Sigmoid colon (tissue), 4 donors: ENCODE measurements at regions not wholly inside any gene's neighbourhood (a gene's known extent, or its start where the extent isn't known, plus 50 kb on each side); places are given as distances from the start of the nearest gene placed in this dataset.

Experiments used
- EP300 ChIP-seq, 4 donors: sonication (generic); formaldehyde crosslinking; IDR thresholded peaks; one replicate each; pipeline ENCODE4 v1.6.1; 2017; ENCODE audit warnings: antibody characterized with exemption in 4 of 4
- POLR2AphosphoS5 ChIP-seq, 4 donors: sonication (generic); formaldehyde crosslinking; IDR thresholded peaks; one replicate each; pipeline ENCODE4 v1.6.1; 2017; ENCODE audit warnings: antibody characterized with exemption in 4 of 4
- TF ChIP-seq, protein P1 (sequence below), 4 experiments: fragments of 450-650 bp in 3 of 4; fragments of 200-600 bp in 1 of 4; IDR thresholded peaks; one replicate each; pipeline ENCODE4 v1.5.1; 2016 to 2019; ENCODE audit warnings: antibody characterized with exemption in 4 of 4, mild to moderate bottlenecking in 3 of 4, moderate library complexity in 2 of 4

GRCh38 chr6:90716376-90716775 lies 129.5 kb upstream of the MAP3K7 start:
- no peak for TF ChIP-seq EP300 (IDR thresholded peaks at IDR 0.05)
- TF ChIP-seq, protein P1, sequence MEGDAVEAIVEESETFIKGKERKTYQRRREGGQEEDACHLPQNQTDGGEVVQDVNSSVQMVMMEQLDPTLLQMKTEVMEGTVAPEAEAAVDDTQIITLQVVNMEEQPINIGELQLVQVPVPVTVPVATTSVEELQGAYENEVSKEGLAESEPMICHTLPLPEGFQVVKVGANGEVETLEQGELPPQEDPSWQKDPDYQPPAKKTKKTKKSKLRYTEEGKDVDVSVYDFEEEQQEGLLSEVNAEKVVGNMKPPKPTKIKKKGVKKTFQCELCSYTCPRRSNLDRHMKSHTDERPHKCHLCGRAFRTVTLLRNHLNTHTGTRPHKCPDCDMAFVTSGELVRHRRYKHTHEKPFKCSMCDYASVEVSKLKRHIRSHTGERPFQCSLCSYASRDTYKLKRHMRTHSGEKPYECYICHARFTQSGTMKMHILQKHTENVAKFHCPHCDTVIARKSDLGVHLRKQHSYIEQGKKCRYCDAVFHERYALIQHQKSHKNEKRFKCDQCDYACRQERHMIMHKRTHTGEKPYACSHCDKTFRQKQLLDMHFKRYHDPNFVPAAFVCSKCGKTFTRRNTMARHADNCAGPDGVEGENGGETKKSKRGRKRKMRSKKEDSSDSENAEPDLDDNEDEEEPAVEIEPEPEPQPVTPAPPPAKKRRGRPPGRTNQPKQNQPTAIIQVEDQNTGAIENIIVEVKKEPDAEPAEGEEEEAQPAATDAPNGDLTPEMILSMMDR (IDR thresholded peaks at IDR 0.05): no peak
- no peak for TF ChIP-seq POLR2AphosphoS5 (IDR thresholded peaks at IDR 0.05)
